OCI-M1 (cell line): ENCODE measurements at regions not wholly inside any gene's neighbourhood (a gene's known extent, or its start where the extent isn't known, plus 50 kb on each side); places are given as distances from the start of the nearest gene placed in this dataset.
A peak's percentile ranks its signal among the peaks of the same experiment; 100 is the strongest.

Experiments
- DNase-seq: peaks from one replicate; lab custom pipeline; 2025; lab: John Stamatoyannopoulos, UW

- no peak for DNase-seq
Observed at GRCh38 chr3:143901105-143901504, 52.8 kb upstream of the SLC9A9 start.

DNA sequence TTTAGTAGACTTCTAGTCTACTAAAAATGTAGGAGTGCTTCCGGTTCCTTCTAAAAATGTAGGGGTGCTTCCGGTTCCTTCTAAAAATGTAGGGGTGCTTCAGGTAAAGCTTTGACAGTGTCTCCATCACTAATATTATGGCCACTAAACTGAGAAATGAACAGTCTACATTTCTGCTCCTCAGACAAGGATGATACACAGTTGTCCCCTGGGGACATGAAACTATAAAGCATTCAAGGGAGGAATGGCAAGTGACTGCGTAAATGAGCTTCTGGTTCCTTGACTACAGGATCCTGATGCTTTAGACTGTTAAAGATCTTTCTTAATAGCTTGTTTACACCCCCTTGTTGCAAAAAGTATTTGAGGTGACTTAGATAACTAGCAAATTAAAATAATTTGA, 53.9 kb upstream of the SLC9A9 start:
- DNase-seq, result no peak

GRCh38 chr3:143910756-143911155, 60.9 kb upstream of the DIPK2A start:
- DNase-seq, result no peak

DNA sequence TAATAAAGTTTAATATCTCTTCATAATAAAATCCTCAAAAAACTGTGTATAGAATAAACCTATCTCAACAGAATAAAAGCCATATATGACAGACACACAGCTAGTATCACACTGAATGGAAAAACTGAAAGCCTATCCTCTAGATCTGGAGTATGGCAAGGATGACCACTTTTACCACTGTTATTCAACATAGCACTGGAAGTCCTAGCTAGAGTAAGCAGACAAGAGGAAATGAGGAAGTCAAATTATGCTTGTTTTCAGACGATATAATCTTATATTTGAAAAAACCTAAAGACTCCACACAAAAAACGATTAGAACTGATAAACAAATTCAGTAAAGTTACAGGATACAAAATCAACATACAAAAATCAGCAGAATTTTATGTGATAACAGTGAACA, 57.4 kb upstream of the DIPK2A start:
- peak; percentile 70 for DNase-seq

DNA sequence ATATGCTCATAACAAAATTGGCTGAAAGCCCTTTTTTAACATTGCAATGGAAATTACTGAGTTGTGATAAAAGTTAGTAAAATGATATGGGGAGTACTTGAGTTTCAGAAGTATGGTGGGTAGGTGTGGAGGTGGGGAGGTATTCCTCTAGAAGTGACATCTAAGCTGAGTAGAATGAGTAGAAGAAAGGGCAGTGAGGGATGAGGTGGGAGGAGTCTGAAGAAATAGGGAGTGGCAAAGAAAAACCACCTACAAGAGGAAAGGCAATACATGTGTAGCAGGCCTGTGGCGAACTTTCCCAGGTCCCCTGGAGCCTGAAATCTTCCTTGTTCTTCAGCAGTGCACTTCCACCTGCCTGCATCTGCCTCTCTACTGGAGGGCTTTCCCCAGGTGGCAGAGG, 52.8 kb upstream of the DIPK2A start:
- no peak for DNase-seq

DNA sequence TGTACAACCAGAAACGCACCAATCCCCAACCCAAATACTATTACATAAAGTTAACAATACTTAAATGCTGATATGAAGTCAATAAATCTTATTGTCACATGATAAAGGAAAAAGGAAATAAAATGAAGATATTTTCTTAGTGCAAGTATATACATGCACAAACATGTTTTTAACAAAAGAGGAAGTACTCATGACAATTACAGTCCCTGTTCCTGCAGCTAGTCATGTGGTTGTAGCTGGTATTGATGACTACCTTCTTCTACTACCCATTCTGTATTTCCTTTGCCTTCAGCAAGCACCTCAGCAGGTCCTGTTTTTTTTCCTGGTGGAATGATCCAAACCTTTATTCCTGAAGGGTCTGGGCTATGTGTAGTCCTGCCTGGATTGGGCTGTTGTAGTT, 50.4 kb upstream of the DIPK2A start:
- peak; percentile 59 for DNase-seq
